ENCODE measurements at regions not wholly inside any gene's neighbourhood (a gene's known extent, or its start where the extent isn't known, plus 50 kb on each side); places are given as distances from the start of the nearest gene placed in this dataset.

- TF ChIP-seq CTCF (IDR thresholded peaks at IDR 0.05) (no peak), EZH2 (IDR thresholded peaks at IDR 0.05) (no peak), EZH2phosphoT487 (IDR thresholded peaks at IDR 0.05) (no peak)
- H3K27ac ChIP-seq, result no peak overlapping the region
- no peaks in the 10 kb centered on the region for H3K36me3 ChIP-seq
- H3K36me3 Mint-ChIP-seq, result peaks cover 2% of the 10 kb centered on the region
- no peaks in the 10 kb centered on the region for H3K9me3 Mint-ChIP-seq
- no peaks in the 10 kb centered on the region for H3K9me3 ChIP-seq (ENCODE audit: low read depth)
- H3K27ac Mint-ChIP-seq, result no peak overlapping the region
- H3K4me2 ChIP-seq, result no peak overlapping the region
- no peak overlapping the region for H3K4me3 Mint-ChIP-seq
- no peak overlapping the region for H2AFZ ChIP-seq (replicated peaks)
- H3K4me1 Mint-ChIP-seq, result no peaks in the 10 kb centered on the region
- H3K27me3 Mint-ChIP-seq (ENCODE audit: insufficient read depth, low read depth), result peaks cover 3% of the 10 kb centered on the region
- no peaks in the 10 kb centered on the region for H3K27me3 ChIP-seq
- no peak for DNase-seq (ENCODE audit: low spot score)
- H4K20me1 ChIP-seq (ENCODE audit: low read depth), result no peaks in the 10 kb centered on the region
- no peak overlapping the region for H3K9ac ChIP-seq
- no peaks in the 10 kb centered on the region for H3F3A ChIP-seq (ENCODE audit: low read depth)
- H3K4me1 ChIP-seq, result no peaks in the 10 kb centered on the region
- no peaks in the 10 kb centered on the region for H3K79me2 ChIP-seq (ENCODE audit: low read depth)
- H3K4me3 ChIP-seq, result no peak overlapping the region
Observed at GRCh38 chr2:8344144-8345097, 337.4 kb upstream of the ID2 start.

- H3K36me3 ChIP-seq, result no peaks in the 10 kb centered on the region
- Mint-ChIP-seq H3K4me1 (no peaks in the 10 kb centered on the region), H3K9me3 (no peaks in the 10 kb centered on the region), H3K27me3 (ENCODE audit: insufficient read depth, low read depth) (peaks cover 3% of the 10 kb centered on the region), H3K4me3 (no peak overlapping the region), H3K36me3 (peaks cover 2% of the 10 kb centered on the region), H3K27ac (no peak overlapping the region)
- H4K20me1 ChIP-seq (ENCODE audit: low read depth), result no peaks in the 10 kb centered on the region
- DNase-seq (ENCODE audit: low spot score), result no peak
- H3K9ac ChIP-seq, result no peak overlapping the region
- no peaks in the 10 kb centered on the region for H3F3A ChIP-seq (ENCODE audit: low read depth)
- no peak overlapping the region for H2AFZ ChIP-seq (replicated peaks)
- H3K27me3 ChIP-seq, result no peaks in the 10 kb centered on the region
- H3K4me1 ChIP-seq, result no peaks in the 10 kb centered on the region
- H3K9me3 ChIP-seq (ENCODE audit: low read depth), result no peaks in the 10 kb centered on the region
- TF ChIP-seq EZH2 (IDR thresholded peaks at IDR 0.05) (no peak), EZH2phosphoT487 (IDR thresholded peaks at IDR 0.05) (no peak), CTCF (IDR thresholded peaks at IDR 0.05) (no peak)
- H3K27ac ChIP-seq, result no peak overlapping the region
- no peaks in the 10 kb centered on the region for H3K79me2 ChIP-seq (ENCODE audit: low read depth)
- no peak overlapping the region for H3K4me3 ChIP-seq
- no peak overlapping the region for H3K4me2 ChIP-seq
Observed at GRCh38 chr2:8345200-8345599, 336.7 kb upstream of the ID2 start.

GRCh38 chr2:8346208-8346607 is 335.6 kb upstream of the ID2 start:
- no peaks in the 10 kb centered on the region for H3K36me3 ChIP-seq
- no peak for DNase-seq (ENCODE audit: low spot score)
- H3K4me3 ChIP-seq, result no peak overlapping the region
- H3K4me3 Mint-ChIP-seq, result no peak overlapping the region
- H3K9me3 Mint-ChIP-seq, result no peaks in the 10 kb centered on the region
- no peaks in the 10 kb centered on the region for H4K20me1 ChIP-seq (ENCODE audit: low read depth)
- no peaks in the 10 kb centered on the region for H3F3A ChIP-seq (ENCODE audit: low read depth)
- no peaks in the 10 kb centered on the region for H3K79me2 ChIP-seq (ENCODE audit: low read depth)
- H3K27me3 Mint-ChIP-seq (ENCODE audit: insufficient read depth, low read depth), result no peaks in the 10 kb centered on the region
- no peak overlapping the region for H3K27ac ChIP-seq
- no peak overlapping the region for H2AFZ ChIP-seq (replicated peaks)
- no peaks in the 10 kb centered on the region for H3K36me3 Mint-ChIP-seq
- no peak for TF ChIP-seq EZH2phosphoT487 (IDR thresholded peaks at IDR 0.05)
- no peak for TF ChIP-seq CTCF (IDR thresholded peaks at IDR 0.05)
- TF ChIP-seq EZH2 (IDR thresholded peaks at IDR 0.05), result no peak
- no peaks in the 10 kb centered on the region for H3K4me1 Mint-ChIP-seq
- H3K9me3 ChIP-seq (ENCODE audit: low read depth), result no peaks in the 10 kb centered on the region
- H3K27me3 ChIP-seq, result no peaks in the 10 kb centered on the region
- no peak overlapping the region for H3K4me2 ChIP-seq
- no peak overlapping the region for H3K27ac Mint-ChIP-seq
- H3K4me1 ChIP-seq, result no peaks in the 10 kb centered on the region
- no peak overlapping the region for H3K9ac ChIP-seq
